Inferior parietal cortex (tissue), 1 donor: ENCODE measurements at regions not wholly inside any gene's neighbourhood (a gene's known extent, or its start where the extent isn't known, plus 50 kb on each side); places are given as distances from the start of the nearest gene placed in this dataset.

Experiments used
- DNase-seq: peaks from one replicate; pipeline ENCODE4 v3.0.0-alpha.2; 2016; ENCODE audit errors: extremely low spot score

- no peak for DNase-seq
Measured at GRCh38 chrX:16222151-16222550, 54.9 kb downstream of the MAGEB17 start.

GRCh38 chrX:16223385-16223784 lies 56.1 kb downstream of the MAGEB17 start:
- DNase-seq, result no peak

DNA sequence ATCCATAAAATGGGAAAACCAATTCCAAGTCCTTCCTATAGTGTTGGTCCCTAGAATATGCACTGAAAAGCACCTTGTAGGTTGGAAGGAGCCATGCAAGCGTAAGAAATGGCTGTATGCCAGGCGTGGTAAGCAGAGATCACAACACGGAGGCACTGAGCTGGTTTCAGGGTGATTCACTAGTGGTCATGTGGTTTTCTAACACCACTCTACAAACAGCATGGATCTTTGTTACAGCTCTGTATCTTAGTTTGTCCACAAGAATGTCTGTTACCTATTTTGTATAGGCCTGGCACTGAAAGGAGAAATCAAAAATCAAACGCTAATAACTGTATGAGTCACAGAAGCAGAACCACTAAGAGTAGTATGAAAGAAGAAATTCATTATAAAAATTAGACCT lies 71.9 kb downstream of the MAGEB17 start:
- no peak for DNase-seq

DNA sequence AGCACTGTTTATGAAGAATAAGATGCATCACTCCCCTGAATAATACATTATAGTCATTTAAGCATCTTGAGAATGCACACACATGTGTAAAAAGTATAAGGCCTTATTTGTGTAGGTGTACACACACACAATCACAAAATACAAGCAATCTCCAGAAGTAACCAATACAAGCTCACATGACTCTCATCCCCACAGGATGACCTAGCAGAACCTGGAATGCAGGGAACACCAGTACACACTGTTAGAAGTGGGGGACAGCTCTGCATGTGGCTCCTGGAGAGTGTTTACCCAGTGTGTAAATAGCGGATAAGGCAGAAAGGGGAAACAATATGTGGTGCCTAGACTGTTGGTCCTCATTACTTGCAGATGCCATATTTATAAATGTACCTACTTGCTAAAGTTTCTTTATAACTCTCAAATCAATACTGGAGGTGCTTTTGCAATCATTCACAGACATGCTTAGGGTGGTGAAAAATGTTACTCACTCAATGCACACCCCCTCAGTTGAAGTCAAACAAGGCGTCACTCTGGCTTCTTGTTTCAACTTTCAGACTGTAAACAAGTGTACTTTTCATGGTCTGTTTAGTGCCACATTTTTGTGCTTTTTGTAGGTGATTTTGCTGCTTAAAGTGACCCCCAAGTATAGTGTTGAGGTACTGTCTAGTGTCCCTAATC lies 73.1 kb downstream of the MAGEB17 start:
- no peak for DNase-seq

- DNase-seq, result no peak
Measured at GRCh38 chrX:16240968-16241367, 73.7 kb downstream of the MAGEB17 start.

GRCh38 chrX:16250296-16250695 lies 83.0 kb downstream of the MAGEB17 start:
- no peak for DNase-seq

GRCh38 chrX:16251782-16252181 lies 84.5 kb downstream of the MAGEB17 start:
- DNase-seq, result no peak

DNA sequence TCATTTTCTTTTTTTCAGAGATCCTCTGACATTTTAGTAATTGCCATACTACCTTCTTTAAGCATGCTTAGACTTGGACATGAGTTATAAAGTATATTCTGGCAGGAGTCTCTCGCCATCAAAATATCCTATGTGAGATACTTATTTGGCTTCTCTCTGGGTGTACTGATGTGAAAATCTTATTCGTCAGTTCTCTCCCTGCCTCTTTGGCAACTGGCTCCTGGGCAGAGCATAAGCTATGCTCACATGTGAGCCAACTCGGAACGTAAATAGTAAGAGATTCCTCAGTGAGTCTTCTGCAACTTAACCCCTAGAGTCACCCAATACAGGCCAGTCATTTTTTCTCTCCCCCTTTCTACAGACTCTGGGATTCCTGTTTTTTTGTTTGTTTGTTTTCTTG lies 91.6 kb downstream of the MAGEB17 start:
- DNase-seq, result no peak

DNA sequence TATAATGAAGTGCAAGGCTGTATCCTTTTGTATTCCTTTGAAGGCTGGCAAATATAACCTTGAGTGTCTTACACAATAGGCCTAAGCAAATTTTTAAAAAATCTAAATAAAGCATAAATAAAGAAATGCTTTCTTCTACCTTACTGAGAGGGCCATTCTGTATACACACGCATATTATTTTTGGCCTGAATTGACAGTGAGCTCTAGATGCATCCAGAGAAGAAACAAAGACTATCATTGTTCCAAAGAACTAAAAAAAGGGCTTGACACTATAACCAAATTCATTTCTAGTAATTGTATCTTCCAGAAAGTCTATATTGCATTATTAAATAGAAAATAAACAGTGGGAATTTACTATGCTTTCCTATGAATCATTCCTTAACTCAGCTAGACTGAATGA lies 100.2 kb downstream of the MAGEB17 start:
- DNase-seq, result no peak

- no peak for DNase-seq
Measured at GRCh38 chrX:16268206-16268605, 100.9 kb downstream of the MAGEB17 start.

- DNase-seq, result no peak
Measured at GRCh38 chrX:16278927-16279326, 111.6 kb downstream of the MAGEB17 start.

DNA sequence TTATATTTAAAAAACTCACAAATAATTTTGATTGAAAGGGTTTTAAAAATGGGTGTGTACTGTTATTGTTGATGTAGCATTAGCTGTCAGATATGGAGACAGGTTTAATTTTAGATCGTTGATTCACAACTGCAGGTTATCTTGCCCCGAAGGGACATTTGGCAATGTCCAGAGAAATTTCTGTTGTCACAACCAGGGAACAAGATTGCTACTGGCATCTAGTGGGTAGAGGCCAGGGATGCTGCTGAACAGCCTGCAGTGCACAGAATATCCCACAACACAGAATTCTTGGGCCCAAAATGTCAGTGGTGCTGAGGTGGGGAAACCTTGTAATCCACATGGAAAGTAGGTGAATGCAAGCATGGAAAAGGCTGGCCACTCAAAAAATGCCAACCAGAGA lies 114.9 kb downstream of the MAGEB17 start:
- DNase-seq, result no peak

DNA sequence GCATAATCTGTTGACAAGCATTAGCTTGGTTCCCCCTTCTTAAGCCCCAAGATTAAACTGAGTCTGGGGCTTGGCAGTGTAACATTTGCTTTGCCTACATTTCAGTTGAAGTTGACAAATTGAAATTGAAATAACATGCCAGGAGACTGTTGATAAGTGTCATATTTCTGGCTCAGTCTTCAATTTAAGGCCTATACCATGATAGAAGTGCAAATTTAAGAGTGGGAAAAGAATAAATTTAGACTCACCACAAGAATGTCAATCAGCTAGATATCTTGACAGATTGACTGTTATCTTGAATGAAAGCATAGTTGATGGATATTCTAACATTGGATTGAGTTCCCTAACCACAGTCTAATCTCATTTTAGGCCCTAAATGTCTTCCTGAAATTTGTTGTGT lies 117.6 kb downstream of the MAGEB17 start:
- DNase-seq, result no peak

GRCh38 chrX:16290997-16291396 lies 123.7 kb downstream of the MAGEB17 start:
- DNase-seq, result no peak

GRCh38 chrX:16300831-16301230 lies 133.6 kb downstream of the MAGEB17 start:
- DNase-seq, result no peak

DNA sequence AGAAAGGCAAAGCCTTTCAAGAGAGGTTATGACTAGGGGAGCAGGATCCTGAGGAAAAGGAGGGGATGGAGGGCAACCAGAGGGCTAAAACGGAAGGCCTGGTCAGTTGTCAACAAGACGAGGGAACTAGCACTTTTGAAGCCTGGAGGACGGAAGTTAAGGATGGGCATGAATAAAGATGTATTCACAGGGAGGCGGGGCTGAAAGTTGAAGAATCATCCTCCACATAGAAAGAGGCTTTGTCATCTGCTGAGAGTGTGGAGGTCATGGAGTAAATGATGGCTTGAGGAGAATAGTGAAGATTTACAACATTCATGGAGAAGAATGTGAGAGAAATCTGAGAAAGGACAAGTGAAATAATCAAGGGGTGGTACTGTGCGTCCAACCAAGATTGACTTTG lies 137.5 kb downstream of the MAGEB17 start:
- no peak for DNase-seq

DNA sequence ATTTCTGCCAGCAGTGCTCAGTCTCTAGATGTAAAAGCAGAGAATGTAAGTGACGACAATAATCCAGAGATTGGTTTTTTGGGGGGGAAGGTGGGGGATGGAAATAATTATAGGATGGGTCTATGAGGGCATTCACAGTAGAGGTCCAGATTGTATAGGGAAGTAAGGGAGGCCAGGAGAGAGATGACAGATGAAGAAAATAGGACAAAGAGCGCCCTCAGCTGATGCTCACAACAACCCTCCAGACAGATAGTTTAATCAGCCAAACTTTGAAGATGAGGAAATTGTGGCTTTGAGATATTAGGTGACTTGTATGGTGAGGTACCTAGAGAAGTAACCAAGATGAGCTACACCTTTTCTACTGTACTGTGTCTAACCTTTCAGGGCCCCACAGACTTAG lies 137.9 kb downstream of the MAGEB17 start:
- DNase-seq, result no peak

- DNase-seq, result no peak
Measured at GRCh38 chrX:16307950-16308349, 140.7 kb downstream of the MAGEB17 start.

GRCh38 chrX:16308773-16309172 lies 141.5 kb downstream of the MAGEB17 start:
- no peak for DNase-seq

- DNase-seq, result no peak
Measured at GRCh38 chrX:16310326-16310725, 143.0 kb downstream of the MAGEB17 start.

DNA sequence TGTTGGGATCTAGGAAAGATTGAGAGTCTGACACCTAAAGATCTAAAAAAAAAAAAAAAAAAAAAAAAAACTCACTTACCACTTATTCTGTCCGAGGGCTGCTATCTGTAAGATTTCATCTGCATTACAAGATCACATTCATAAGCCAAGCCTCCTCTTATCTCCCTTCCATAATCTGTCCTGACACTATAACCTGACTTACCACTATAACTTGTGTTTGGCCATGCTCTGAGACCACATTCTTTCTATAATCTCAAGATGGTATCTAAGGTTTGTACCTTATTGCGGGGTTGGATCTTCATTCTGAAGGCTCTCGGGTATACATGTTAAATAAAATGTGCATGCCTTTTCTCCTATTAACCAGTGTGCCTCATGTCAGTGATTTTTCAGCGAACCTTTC lies 144.4 kb downstream of the MAGEB17 start:
- DNase-seq, result no peak

DNA sequence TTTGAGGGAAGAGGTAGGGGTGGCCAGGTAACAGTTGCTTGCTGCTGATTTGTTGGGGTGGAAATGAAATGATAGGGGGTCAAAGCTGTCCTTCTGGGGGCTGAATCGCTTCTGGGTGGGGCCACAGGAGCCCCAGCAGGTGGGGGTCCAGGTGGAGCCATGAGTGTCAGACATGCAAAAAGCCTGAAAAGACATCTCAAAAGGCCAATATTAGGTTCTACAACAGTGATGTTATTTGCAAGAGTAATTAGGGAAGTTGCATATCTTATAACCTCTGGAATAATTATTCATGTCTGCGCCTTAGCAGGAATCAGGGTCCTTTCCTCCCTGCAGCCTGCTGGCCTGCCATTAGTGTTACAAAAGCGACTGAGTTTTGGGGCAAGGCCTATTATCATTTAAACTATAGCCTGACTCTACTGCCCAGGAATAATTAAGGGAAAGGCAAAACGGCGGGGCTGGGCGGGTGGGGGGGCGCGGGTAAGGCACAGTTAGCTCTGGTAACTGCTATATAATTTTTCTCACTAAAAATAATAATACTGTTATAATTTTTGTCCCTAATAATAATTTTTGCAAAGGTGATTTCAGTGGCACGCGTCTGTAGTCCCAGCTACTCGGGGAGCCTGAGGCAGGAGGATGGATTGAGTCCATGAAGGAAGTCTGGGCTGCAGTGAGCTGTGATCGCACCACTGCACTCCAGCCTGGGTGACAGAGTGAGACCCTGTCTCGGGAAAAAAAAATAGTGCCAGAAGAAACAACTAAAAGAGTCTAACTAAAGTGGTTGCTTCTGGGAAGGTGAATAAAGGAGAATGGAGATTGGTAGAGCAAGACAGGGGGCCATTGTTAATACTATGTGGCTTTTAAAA lies 145.7 kb downstream of the MAGEB17 start:
- DNase-seq, result no peak

- no peak for DNase-seq
Measured at GRCh38 chrX:16316331-16316730, 149.1 kb downstream of the MAGEB17 start.
